ENCODE measurements at regions not wholly inside any gene's neighbourhood (a gene's known extent, or its start where the extent isn't known, plus 50 kb on each side); places are given as distances from the start of the nearest gene placed in this dataset.

DNA sequence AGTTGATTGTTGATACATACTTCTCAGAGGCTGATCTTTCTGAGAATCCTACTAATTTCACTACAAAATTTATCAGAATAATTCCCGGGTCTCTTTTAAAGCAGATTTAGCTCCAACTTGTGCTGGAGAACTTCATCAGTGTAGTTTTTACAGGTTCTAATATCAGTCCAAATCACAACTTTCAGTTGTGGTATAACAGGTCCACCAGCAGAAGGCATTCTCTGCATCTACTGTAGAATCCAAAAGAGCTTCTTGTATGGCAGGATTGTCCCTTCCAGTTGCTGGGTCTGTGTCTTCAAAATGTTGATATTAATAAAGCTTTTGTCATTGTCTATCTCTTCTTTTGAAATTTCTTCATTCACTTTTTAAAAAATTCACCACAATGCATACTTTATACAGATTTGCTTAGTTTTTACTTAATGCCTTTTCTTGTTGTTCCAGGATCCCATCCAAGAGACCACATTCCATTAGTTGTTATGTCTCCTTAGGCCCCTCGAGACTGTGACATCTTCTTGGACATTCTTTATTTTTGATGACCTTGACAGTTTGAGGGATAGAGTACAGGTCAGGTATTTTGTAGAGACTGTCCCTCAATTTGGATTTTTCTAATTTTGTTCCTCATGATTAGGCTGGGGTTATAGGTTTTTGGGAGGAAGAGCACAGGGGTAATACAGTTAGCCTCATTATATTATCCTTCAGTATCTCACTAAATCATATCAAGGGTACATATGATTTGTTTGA lies 490.5 kb upstream of the MEX3C start:
- Mint-ChIP-seq H3K27me3 (peaks cover 6% of the 10 kb centered on the region), H3K4me3 (no peak overlapping the region), H3K9me3 (no peaks in the 10 kb centered on the region), H3K36me3 (ENCODE audit: low read depth) (no peaks in the 10 kb centered on the region), H3K27ac (no peak overlapping the region), H3K4me1 (no peaks in the 10 kb centered on the region)
- DNase-seq (no peak), ATAC-seq (no peak)

DNA sequence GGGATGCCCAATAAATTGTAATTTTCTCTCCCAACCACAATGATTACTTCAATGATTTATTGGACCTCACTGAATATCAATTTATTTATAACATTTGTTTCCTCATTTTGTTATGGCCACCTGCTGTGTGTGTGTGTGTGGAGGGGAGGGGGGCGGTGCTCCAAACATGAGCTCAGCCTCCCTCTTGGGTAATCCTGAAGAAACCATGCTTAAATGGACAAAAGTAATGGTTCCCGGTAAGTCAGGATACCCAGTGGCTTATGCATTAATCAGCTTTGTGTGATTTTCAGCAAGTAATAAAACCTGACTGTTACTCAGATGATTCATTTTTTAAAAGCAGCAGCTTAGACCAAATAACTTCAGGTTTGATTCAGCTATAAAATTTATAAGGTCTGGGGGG lies 495.1 kb upstream of the MEX3C start:
- Mint-ChIP-seq H3K4me3 (no peak overlapping the region), H3K27ac (no peak overlapping the region), H3K27me3 (no peaks in the 10 kb centered on the region), H3K36me3 (ENCODE audit: low read depth) (no peaks in the 10 kb centered on the region), H3K9me3 (no peaks in the 10 kb centered on the region), H3K4me1 (no peaks in the 10 kb centered on the region)
- ATAC-seq, result no peak
- no peak for DNase-seq

GRCh38 chr18:51711298-51711889 lies 513.9 kb upstream of the MEX3C start:
- peaks cover 39% of the 10 kb centered on the region for H3K9me3 Mint-ChIP-seq
- no peak for ATAC-seq
- no peak overlapping the region for H3K4me3 Mint-ChIP-seq
- DNase-seq, result no peak
- H3K36me3 Mint-ChIP-seq (ENCODE audit: low read depth), result peaks cover 9% of the 10 kb centered on the region
- peaks cover 2% of the 10 kb centered on the region for H3K27me3 Mint-ChIP-seq
- H3K27ac Mint-ChIP-seq, result no peak overlapping the region
- no peaks in the 10 kb centered on the region for H3K4me1 Mint-ChIP-seq

- ATAC-seq, result no peak
- Mint-ChIP-seq H3K27me3 (no peaks in the 10 kb centered on the region), H3K4me3 (no peak overlapping the region), H3K36me3 (ENCODE audit: low read depth) (peaks cover 1% of the 10 kb centered on the region), H3K4me1 (no peaks in the 10 kb centered on the region), H3K9me3 (peaks cover 28% of the 10 kb centered on the region), H3K27ac (no peak overlapping the region)
- DNase-seq, result no peak
Observed at GRCh38 chr18:51712821-51713220, 515.3 kb upstream of the MEX3C start.

- no peak for ATAC-seq
- H3K27me3 Mint-ChIP-seq, result no peaks in the 10 kb centered on the region
- H3K9me3 Mint-ChIP-seq, result peaks cover 17% of the 10 kb centered on the region
- no peaks in the 10 kb centered on the region for H3K36me3 Mint-ChIP-seq (ENCODE audit: low read depth)
- H3K27ac Mint-ChIP-seq, result no peak overlapping the region
- no peak for DNase-seq
- H3K4me3 Mint-ChIP-seq, result no peak overlapping the region
- H3K4me1 Mint-ChIP-seq, result no peaks in the 10 kb centered on the region
Observed at GRCh38 chr18:51716277-51716676, 518.8 kb upstream of the MEX3C start.

GRCh38 chr18:51721388-51721787 lies 523.9 kb upstream of the MEX3C start:
- no peak overlapping the region for H3K4me3 Mint-ChIP-seq
- ATAC-seq, result no peak
- no peak overlapping the region for H3K27ac Mint-ChIP-seq
- H3K36me3 Mint-ChIP-seq (ENCODE audit: low read depth), result no peaks in the 10 kb centered on the region
- H3K4me1 Mint-ChIP-seq, result no peaks in the 10 kb centered on the region
- no peaks in the 10 kb centered on the region for H3K27me3 Mint-ChIP-seq
- no peak for DNase-seq
- H3K9me3 Mint-ChIP-seq, result no peaks in the 10 kb centered on the region

DNA sequence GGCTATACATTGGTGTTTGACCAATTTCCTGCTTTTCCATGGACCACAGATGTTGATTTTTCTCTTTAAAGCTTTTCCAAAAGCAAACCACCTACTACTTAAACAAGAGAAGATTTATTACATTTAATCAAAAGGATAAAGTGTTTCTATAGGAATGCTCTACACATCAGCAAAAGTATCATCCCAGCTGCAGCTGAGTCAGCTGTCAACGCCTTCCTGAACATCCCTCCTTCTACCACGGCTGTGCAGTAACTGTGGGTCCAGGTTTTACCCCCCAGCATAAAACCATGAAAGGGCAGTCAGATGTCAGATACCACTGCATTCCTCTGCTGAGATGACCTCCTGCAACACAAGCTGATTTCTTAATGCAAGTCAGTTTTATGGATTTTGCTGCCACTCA lies 524.5 kb upstream of the MEX3C start:
- no peak overlapping the region for H3K27ac Mint-ChIP-seq
- DNase-seq, result no peak
- no peaks in the 10 kb centered on the region for H3K27me3 Mint-ChIP-seq
- no peak for ATAC-seq
- H3K4me3 Mint-ChIP-seq, result no peak overlapping the region
- H3K36me3 Mint-ChIP-seq (ENCODE audit: low read depth), result no peaks in the 10 kb centered on the region
- no peaks in the 10 kb centered on the region for H3K9me3 Mint-ChIP-seq
- H3K4me1 Mint-ChIP-seq, result no peaks in the 10 kb centered on the region

GRCh38 chr18:51724790-51725721 lies 527.6 kb upstream of the MEX3C start:
- Mint-ChIP-seq H3K36me3 (ENCODE audit: low read depth) (no peaks in the 10 kb centered on the region), H3K27me3 (no peaks in the 10 kb centered on the region), H3K4me1 (no peaks in the 10 kb centered on the region), H3K4me3 (no peak overlapping the region), H3K9me3 (no peaks in the 10 kb centered on the region), H3K27ac (no peak overlapping the region)
- DNase-seq, result no peak
- no peak for ATAC-seq

GRCh38 chr18:51726614-51727013 lies 529.1 kb upstream of the MEX3C start:
- Mint-ChIP-seq H3K27me3 (no peaks in the 10 kb centered on the region), H3K9me3 (no peaks in the 10 kb centered on the region), H3K36me3 (ENCODE audit: low read depth) (no peaks in the 10 kb centered on the region), H3K4me3 (no peak overlapping the region), H3K27ac (no peak overlapping the region), H3K4me1 (no peaks in the 10 kb centered on the region)
- ATAC-seq, result no peak
- no peak for DNase-seq

- H3K9me3 Mint-ChIP-seq, result no peaks in the 10 kb centered on the region
- H3K36me3 Mint-ChIP-seq (ENCODE audit: low read depth), result no peaks in the 10 kb centered on the region
- DNase-seq (no peak), ATAC-seq (no peak)
- H3K4me3 Mint-ChIP-seq, result no peak overlapping the region
- H3K4me1 Mint-ChIP-seq, result no peaks in the 10 kb centered on the region
- no peaks in the 10 kb centered on the region for H3K27me3 Mint-ChIP-seq
- no peak overlapping the region for H3K27ac Mint-ChIP-seq
Observed at GRCh38 chr18:51727780-51728179, 530.3 kb upstream of the MEX3C start.

DNA sequence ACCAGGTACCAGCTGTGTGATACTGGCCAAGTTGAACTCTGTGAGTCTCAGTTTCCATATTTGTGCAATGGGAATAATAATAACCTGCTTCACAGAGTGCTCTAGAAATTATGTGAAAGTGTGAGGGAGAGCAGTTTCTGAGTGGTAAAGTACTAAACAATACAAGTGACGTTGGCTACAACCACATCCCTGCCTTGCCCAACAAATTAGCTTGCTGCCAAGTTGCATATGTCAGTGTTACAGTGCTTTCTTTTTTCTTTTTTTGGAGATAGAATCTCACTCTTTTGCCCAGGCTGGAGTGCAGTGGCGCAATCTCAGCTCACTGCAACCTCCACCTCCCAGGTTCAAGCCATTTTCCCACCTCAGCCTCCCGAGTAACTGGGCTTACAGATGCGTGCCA lies 533.6 kb upstream of the MEX3C start:
- Mint-ChIP-seq H3K36me3 (ENCODE audit: low read depth) (no peaks in the 10 kb centered on the region), H3K27me3 (no peaks in the 10 kb centered on the region), H3K27ac (no peak overlapping the region), H3K4me1 (no peaks in the 10 kb centered on the region), H3K9me3 (no peaks in the 10 kb centered on the region), H3K4me3 (no peak overlapping the region)
- ATAC-seq (no peak), DNase-seq (no peak)

- H3K4me1 Mint-ChIP-seq, result no peaks in the 10 kb centered on the region
- H3K36me3 Mint-ChIP-seq (ENCODE audit: low read depth), result no peaks in the 10 kb centered on the region
- H3K27ac Mint-ChIP-seq, result no peak overlapping the region
- DNase-seq (no peak), ATAC-seq (no peak)
- H3K27me3 Mint-ChIP-seq, result no peaks in the 10 kb centered on the region
- H3K4me3 Mint-ChIP-seq, result no peak overlapping the region
- H3K9me3 Mint-ChIP-seq, result peaks cover 4% of the 10 kb centered on the region
Observed at GRCh38 chr18:51734576-51734975, 537.1 kb upstream of the MEX3C start.

DNA sequence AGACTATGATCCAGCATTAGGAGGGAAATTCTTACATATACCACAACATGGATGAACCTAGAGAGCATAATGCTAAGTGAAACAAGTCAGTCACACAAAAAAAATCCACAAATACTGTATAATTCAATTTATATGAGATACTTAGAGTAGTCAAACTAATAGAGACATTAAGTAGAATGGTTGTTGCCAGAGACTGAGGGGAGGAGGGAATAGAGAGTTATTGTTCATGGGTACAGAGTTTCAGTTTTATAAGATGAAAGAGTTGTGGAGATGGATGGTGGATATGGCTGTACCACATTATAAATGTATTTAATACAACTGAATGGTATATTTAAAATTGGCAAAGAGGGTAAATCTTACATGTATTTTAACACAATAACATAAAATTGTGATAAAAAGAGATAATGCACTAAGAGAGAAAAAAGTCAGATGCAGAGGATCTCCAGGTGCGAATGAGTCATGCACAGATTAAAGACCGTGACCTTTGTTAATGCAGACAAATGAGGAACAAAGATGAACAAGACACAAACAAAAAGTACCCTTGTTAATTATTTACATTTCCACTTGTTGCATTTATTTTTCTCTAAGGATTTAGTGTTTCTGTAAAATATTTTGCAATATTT lies 541.7 kb upstream of the MEX3C start:
- Mint-ChIP-seq H3K4me3 (no peak overlapping the region), H3K9me3 (peaks cover 13% of the 10 kb centered on the region), H3K27ac (no peak overlapping the region), H3K27me3 (no peaks in the 10 kb centered on the region), H3K36me3 (ENCODE audit: low read depth) (no peaks in the 10 kb centered on the region), H3K4me1 (no peaks in the 10 kb centered on the region)
- ATAC-seq, result no peak
- DNase-seq, result no peak

DNA sequence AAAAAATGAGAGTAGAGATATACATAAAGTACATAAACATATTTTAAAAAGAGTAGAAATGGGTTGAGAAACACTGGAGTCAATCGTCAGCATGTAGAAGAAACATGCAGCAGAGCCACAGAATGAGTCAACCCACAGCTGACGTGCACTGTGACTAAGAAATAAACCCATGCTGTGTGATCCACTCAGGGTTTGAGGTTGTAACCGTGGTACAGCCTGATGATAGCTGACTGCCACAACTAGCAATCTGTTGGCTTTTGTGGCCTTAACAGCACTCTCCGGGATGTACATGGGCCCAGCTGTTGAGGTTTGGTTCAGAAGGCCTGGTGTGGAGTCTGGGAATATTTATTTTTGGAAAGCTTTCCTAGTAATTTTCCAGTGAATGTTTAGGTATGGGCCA lies 554.4 kb upstream of the MEX3C start:
- ATAC-seq, result no peak
- H3K27me3 Mint-ChIP-seq, result no peaks in the 10 kb centered on the region
- H3K4me1 Mint-ChIP-seq, result no peaks in the 10 kb centered on the region
- no peak for DNase-seq
- no peaks in the 10 kb centered on the region for H3K36me3 Mint-ChIP-seq (ENCODE audit: low read depth)
- no peak overlapping the region for H3K4me3 Mint-ChIP-seq
- H3K9me3 Mint-ChIP-seq, result no peaks in the 10 kb centered on the region
- no peak overlapping the region for H3K27ac Mint-ChIP-seq

Measured in activated naive CD8-positive, alpha-beta T cell treated with anti-CD3 and anti-CD28 coated beads, Interleukin-2, amount 50 U/mL, for 24 hours (primary cell).